Prostate gland (tissue), 2 donors: ENCODE measurements at regions not wholly inside any gene's neighbourhood (a gene's known extent, or its start where the extent isn't known, plus 50 kb on each side); places are given as distances from the start of the nearest gene placed in this dataset.

ENCODE experiments used
- DNase-seq: peaks from one replicate; pipeline ENCODE4 v3.0.0-alpha.2; 2019; ENCODE audit warnings: low spot score
- H3K27ac ChIP-seq, 2 donors: fragments of 200-600 bp; sonication (generic); 2 replicates each; pipeline ENCODE4 v1.5.1; 2017 to 2019
- H3K27me3 ChIP-seq: fragments of 200-600 bp; sonication (generic); replicated peaks from 2 replicates; pipeline ENCODE4 v1.5.1; 2019; ENCODE audit not compliant: insufficient read depth
- H3K36me3 ChIP-seq, 2 donors: fragments of 200-600 bp; sonication (generic); 1 replicate in 1 of 2; 2 replicates in 1 of 2; pipeline versions ENCODE4 v1.5.1 to v1.8.1; 2017 to 2019
- H3K4me1 ChIP-seq: fragments of 200-600 bp; sonication (generic); replicated peaks from 2 replicates; pipeline ENCODE4 v1.5.1; 2019
- H3K4me3 ChIP-seq, 2 donors: fragments of 200-600 bp; sonication (generic); 2 replicates each; pipeline ENCODE4 v1.5.1; 2017 to 2019
- H3K9me3 ChIP-seq: fragments of 200-600 bp; sonication (generic); 2 replicates; pipeline ENCODE4 v1.5.1; 2017
- CTCF ChIP-seq, 4 experiments: fragments of 200-600 bp in 2 of 4; fragments of 450-650 bp in 2 of 4; sonication (generic) in 2 of 4; IDR thresholded peaks; 1 replicate in 3 of 4; 2 replicates in 1 of 4; pipeline ENCODE4 v1.5.1; 2016 to 2019; ENCODE audit warnings: antibody characterized with exemption in 4 of 4, mild to moderate bottlenecking in 2 of 4, moderate library complexity in 2 of 4
- POLR2A ChIP-seq: fragments of 450-650 bp; IDR thresholded peaks from one replicate; pipeline ENCODE4 v1.6.1; 2016; ENCODE audit warnings: antibody characterized with exemption, mild to moderate bottlenecking
- POLR2AphosphoS5 ChIP-seq: sonication (generic); formaldehyde crosslinking; IDR thresholded peaks from one replicate; pipeline ENCODE4 v1.6.1; 2017; ENCODE audit warnings: antibody characterized with exemption
- WGBS: methylation state at CpG from one replicate; pipeline ENCODE4 v1.1.5; 2018; 5-methylcytosine and 5-hydroxymethylcytosine counted together
- intact Hi-C: fragments of 100-400 bp; cut with DNase I; formaldehyde crosslinking; loops from one replicate; pipeline ENCODE4 v1.14.2; 2022

- DNase-seq: no peak
- no peaks in the 10 kb centered on the region for H3K27me3 ChIP-seq
- H3K27ac ChIP-seq: no peak overlapping the region
- no peaks in the 10 kb centered on the region for H3K36me3 ChIP-seq
- H3K9me3 ChIP-seq: no peaks in the 10 kb centered on the region
- TF ChIP-seq POLR2AphosphoS5: no peak
- TF ChIP-seq POLR2A: no peak
- TF ChIP-seq CTCF (IDR thresholded peaks at IDR 0.05): no peak
- intact Hi-C loops: no loop called here
- H3K4me1 ChIP-seq: no peaks in the 10 kb centered on the region
- 90% methylated on average over 3 of the region's 3 CpGs for WGBS
- H3K4me3 ChIP-seq: no peak overlapping the region
These were observed 2029.0 kb upstream of the WWC1 start for GRCh38 chr5:166262395-166262794.

GRCh38 chr5:166267907-166268306 is 2023.5 kb upstream of the WWC1 start:
- Histone ChIP-seq H3K27me3 (no peaks in the 10 kb centered on the region), H3K36me3 (no peaks in the 10 kb centered on the region), H3K4me3 (no peak overlapping the region), H3K27ac (no peak overlapping the region), H3K4me1 (no peaks in the 10 kb centered on the region), H3K9me3 (no peaks in the 10 kb centered on the region)
- intact Hi-C loops: no loop called here
- 85% methylated on average over 4 of the region's 4 CpGs for WGBS
- DNase-seq: no peak
- no peak for TF ChIP-seq POLR2AphosphoS5

GRCh38 chr5:166270712-166271111 is 2020.7 kb upstream of the WWC1 start:
- whole genome bisulfite sequencing: 49% methylated on average over 2 of the region's 2 CpGs
- H3K4me3 ChIP-seq: no peak overlapping the region
- H3K27ac ChIP-seq: no peak overlapping the region
- DNase-seq: no peak
- H3K9me3 ChIP-seq: no peaks in the 10 kb centered on the region
- H3K27me3 ChIP-seq: no peaks in the 10 kb centered on the region
- H3K4me1 ChIP-seq: no peaks in the 10 kb centered on the region
- TF ChIP-seq POLR2AphosphoS5: no peak
- TF ChIP-seq CTCF (IDR thresholded peaks at IDR 0.05): no peak
- TF ChIP-seq POLR2A: no peak
- intact Hi-C loops: no loop called here
- no peaks in the 10 kb centered on the region for H3K36me3 ChIP-seq

- intact Hi-C loops: no loop called here
- H3K27me3 ChIP-seq: no peaks in the 10 kb centered on the region
- no peaks in the 10 kb centered on the region for H3K9me3 ChIP-seq
- no peak for TF ChIP-seq CTCF (IDR thresholded peaks at IDR 0.05)
- TF ChIP-seq POLR2A: no peak
- no peak for TF ChIP-seq POLR2AphosphoS5
- DNase-seq: no peak
- H3K4me3 ChIP-seq: no peak overlapping the region
- no peaks in the 10 kb centered on the region for H3K4me1 ChIP-seq
- no peak overlapping the region for H3K27ac ChIP-seq
- H3K36me3 ChIP-seq: no peaks in the 10 kb centered on the region
These were observed 2015.4 kb upstream of the WWC1 start for GRCh38 chr5:166276006-166276405.

GRCh38 chr5:166279828-166280227 is 2011.6 kb upstream of the WWC1 start:
- H3K4me1 ChIP-seq: no peaks in the 10 kb centered on the region
- no peaks in the 10 kb centered on the region for H3K36me3 ChIP-seq
- H3K27me3 ChIP-seq: no peaks in the 10 kb centered on the region
- no peak overlapping the region for H3K27ac ChIP-seq
- TF ChIP-seq POLR2AphosphoS5 (no peak), POLR2A (no peak), CTCF (IDR thresholded peaks at IDR 0.05) (no peak)
- H3K4me3 ChIP-seq: no peak overlapping the region
- no peak for DNase-seq
- WGBS: 59% methylated on average over 3 of the region's 3 CpGs
- intact Hi-C loops: no loop called here
- no peaks in the 10 kb centered on the region for H3K9me3 ChIP-seq
